ENCODE measurements at regions not wholly inside any gene's neighbourhood (a gene's known extent, or its start where the extent isn't known, plus 50 kb on each side); places are given as distances from the start of the nearest gene placed in this dataset.

DNA sequence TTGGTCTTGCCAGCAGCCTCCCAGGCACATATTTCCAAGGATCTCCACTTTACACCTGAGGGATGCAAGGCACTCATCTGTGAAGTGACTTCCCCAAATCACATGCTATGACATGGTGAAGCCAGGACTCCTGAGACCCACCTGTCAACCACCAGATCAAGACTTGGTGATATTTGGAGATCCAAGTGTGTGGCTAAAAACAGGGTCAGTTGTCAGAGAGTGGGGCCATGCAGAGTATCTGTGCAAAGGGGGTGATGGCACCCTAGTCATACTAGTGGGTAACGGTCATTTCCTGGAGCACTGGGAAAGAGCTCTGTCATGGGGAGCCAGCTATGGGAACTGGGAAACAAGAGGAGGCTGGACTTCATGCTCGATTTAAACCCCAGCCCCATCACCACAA, 218.4 kb upstream of the IRS2 start:
- TF ChIP-seq, protein P1, sequence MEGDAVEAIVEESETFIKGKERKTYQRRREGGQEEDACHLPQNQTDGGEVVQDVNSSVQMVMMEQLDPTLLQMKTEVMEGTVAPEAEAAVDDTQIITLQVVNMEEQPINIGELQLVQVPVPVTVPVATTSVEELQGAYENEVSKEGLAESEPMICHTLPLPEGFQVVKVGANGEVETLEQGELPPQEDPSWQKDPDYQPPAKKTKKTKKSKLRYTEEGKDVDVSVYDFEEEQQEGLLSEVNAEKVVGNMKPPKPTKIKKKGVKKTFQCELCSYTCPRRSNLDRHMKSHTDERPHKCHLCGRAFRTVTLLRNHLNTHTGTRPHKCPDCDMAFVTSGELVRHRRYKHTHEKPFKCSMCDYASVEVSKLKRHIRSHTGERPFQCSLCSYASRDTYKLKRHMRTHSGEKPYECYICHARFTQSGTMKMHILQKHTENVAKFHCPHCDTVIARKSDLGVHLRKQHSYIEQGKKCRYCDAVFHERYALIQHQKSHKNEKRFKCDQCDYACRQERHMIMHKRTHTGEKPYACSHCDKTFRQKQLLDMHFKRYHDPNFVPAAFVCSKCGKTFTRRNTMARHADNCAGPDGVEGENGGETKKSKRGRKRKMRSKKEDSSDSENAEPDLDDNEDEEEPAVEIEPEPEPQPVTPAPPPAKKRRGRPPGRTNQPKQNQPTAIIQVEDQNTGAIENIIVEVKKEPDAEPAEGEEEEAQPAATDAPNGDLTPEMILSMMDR (IDR thresholded peaks at IDR 0.05), result no peak
- no peak for TF ChIP-seq POLR2A (IDR thresholded peaks at IDR 0.05)

Data from adrenal gland (tissue), 5 donors.